IMR-90 (cell line): ENCODE measurements at regions not wholly inside any gene's neighbourhood (a gene's known extent, or its start where the extent isn't known, plus 50 kb on each side); places are given as distances from the start of the nearest gene placed in this dataset.

Source experiments
- BHLHE40 ChIP-seq: fragments of 150-350 bp; IDR thresholded peaks from 2 replicates; pipeline ENCODE4 v1.6.1; 2016; ENCODE audit warnings: mild to moderate bottlenecking, low read depth, low read length
- CEBPB ChIP-seq: IDR thresholded peaks from 2 replicates; pipeline ENCODE4 v1.6.1; 2012; ENCODE audit warnings: low read depth, low read length, improper control_type of control experiment
- CHD1 ChIP-seq: IDR thresholded peaks from 2 replicates; pipeline ENCODE4 v1.6.1; 2012; ENCODE audit warnings: low read depth, low read length, improper control_type of control experiment
- CTCF ChIP-seq: conservative IDR thresholded peaks from 2 replicates; pipeline ENCODE4 v1.5.1; 2012; ENCODE audit warnings: mild to moderate bottlenecking, low read depth, low read length, improper control_type of control experiment
- ELK1 ChIP-seq: fragments of 150-350 bp; IDR thresholded peaks from 2 replicates; pipeline ENCODE4 v1.6.1; 2016; ENCODE audit warnings: low read depth, mild to moderate bottlenecking, low read length, moderate library complexity, borderline replicate concordance
- FOS ChIP-seq: fragments of 150-350 bp; IDR thresholded peaks from 2 replicates; pipeline ENCODE4 v1.6.1; 2016; ENCODE audit warnings: low read depth, low read length
- MAFK ChIP-seq: IDR thresholded peaks from 2 replicates; pipeline ENCODE4 v1.6.1; 2012; ENCODE audit warnings: low read depth, low read length, improper control_type of control experiment
- MAZ ChIP-seq: IDR thresholded peaks from 2 replicates; pipeline ENCODE4 v1.6.1; 2012; ENCODE audit warnings: low read depth, mild to moderate bottlenecking, low read length, improper control_type of control experiment, moderate library complexity, borderline replicate concordance
- MXI1 ChIP-seq: IDR thresholded peaks from 2 replicates; pipeline ENCODE4 v1.6.1; 2012; ENCODE audit warnings: low read depth, mild to moderate bottlenecking, low read length, moderate library complexity, borderline replicate concordance
- POLR2A ChIP-seq: IDR thresholded peaks from 2 replicates; pipeline ENCODE4 v1.6.1; 2012; ENCODE audit warnings: mild to moderate bottlenecking, low read depth, low read length
- RAD21 ChIP-seq: IDR thresholded peaks from 2 replicates; pipeline ENCODE4 v1.6.1; 2012; ENCODE audit warnings: low read length, improper control_type of control experiment
- RFX5 ChIP-seq: IDR thresholded peaks from 2 replicates; pipeline ENCODE4 v1.8.0; 2012; ENCODE audit warnings: low read depth, mild to moderate bottlenecking, low read length, moderate library complexity
- SMC3 ChIP-seq: fragments of 150-350 bp; IDR thresholded peaks from 2 replicates; pipeline ENCODE4 v1.6.1; 2016; ENCODE audit warnings: low read depth, mild to moderate bottlenecking, antibody characterized with exemption, low read length, moderate library complexity

GRCh38 chr3:67853520-67853919 lies 199.1 kb upstream of the SUCLG2 start:
- no peak for TF ChIP-seq CTCF
- no peak for TF ChIP-seq POLR2A
- TF ChIP-seq MXI1 = no peak
- TF ChIP-seq CEBPB = no peak
- no peak for TF ChIP-seq FOS
- TF ChIP-seq BHLHE40 = no peak
- TF ChIP-seq ELK1 = no peak
- TF ChIP-seq RFX5 = no peak
- TF ChIP-seq SMC3 = no peak
- no peak for TF ChIP-seq RAD21
- TF ChIP-seq CHD1 = no peak
- no peak for TF ChIP-seq MAFK
- TF ChIP-seq MAZ = no peak
